IMR-90 (cell line): ENCODE measurements at regions not wholly inside any gene's neighbourhood (a gene's known extent, or its start where the extent isn't known, plus 50 kb on each side); places are given as distances from the start of the nearest gene placed in this dataset.

Experiments
- ATAC-seq: fragments of 200-7000 bp; cut with Tn5 transposase; 2 replicates; pipeline ENCODE4 v1.9.1; 2020; ENCODE audit warnings: low read depth, mild to moderate bottlenecking, moderate library complexity
- BruUV-seq: library from RNA; stranded (reverse); fragments of 400-500 nt; replicated peaks from 2 replicates; lab custom pipeline; 2021; lab: Mats Ljungman, UMichigan
- CTCF ChIA-PET: fragments of 300-600 bp; formaldehyde crosslinking; extraction: SDS; loops from one replicate; lab custom pipeline; 2021; ENCODE audit warnings: antibody characterized with exemption; lab: Yijun Ruan, JAX
- POLR2A ChIA-PET: fragments of 300-600 bp; sonication (Branson Sonifier 250); formaldehyde crosslinking; loops from one replicate; lab custom pipeline; 2022; ENCODE audit warnings: antibody characterized with exemption; ENCODE audit not compliant: unreplicated experiment; lab: Charles Lee
- DNase-seq: peaks from one replicate; pipeline ENCODE4 v3.0.0; 2013
- H2AFZ ChIP-seq: replicated peaks from 2 replicates; pipeline ENCODE3; 2013; ENCODE audit warnings: low read length, mild to moderate bottlenecking; ENCODE audit not compliant: poor library complexity
- H2AK5ac ChIP-seq: 2 replicates; pipeline ENCODE4 v1.6.1; 2013; ENCODE audit warnings: low read depth, low read length, inconsistent platforms
- H2AK9ac ChIP-seq: replicated peaks from 2 replicates; pipeline ENCODE3; 2013; ENCODE audit warnings: mild to moderate bottlenecking, low read depth, low read length, moderate library complexity; ENCODE audit not compliant: poor library complexity
- H2BK120ac ChIP-seq: 2 replicates; pipeline ENCODE4 v1.6.1; 2013; ENCODE audit warnings: low read depth, low read length, inconsistent platforms
- H2BK15ac ChIP-seq: 3 replicates; pipeline ENCODE4 v1.6.1; 2013; ENCODE audit warnings: low read depth, low read length, inconsistent platforms
- H2BK20ac ChIP-seq: 2 replicates; pipeline ENCODE4 v1.6.1; 2013; ENCODE audit warnings: low read depth, mild to moderate bottlenecking, inconsistent platforms, low read length, moderate library complexity
- H2BK5ac ChIP-seq: 2 replicates; pipeline ENCODE4 v1.6.1; 2013; ENCODE audit warnings: mild to moderate bottlenecking, low read depth, low read length, inconsistent platforms; ENCODE audit not compliant: poor library complexity, severe bottlenecking
- H3K14ac ChIP-seq: replicated peaks from 2 replicates; pipeline ENCODE4 v1.6.1; 2013; ENCODE audit warnings: low read depth, low read length, inconsistent platforms
- H3K18ac ChIP-seq: 2 replicates; pipeline ENCODE4 v1.6.1; 2013; ENCODE audit warnings: low read depth, low read length, control low read depth
- H3K23ac ChIP-seq: 2 replicates; pipeline ENCODE4 v1.6.1; 2013; ENCODE audit warnings: low read depth, low read length, inconsistent platforms
- H3K27ac ChIP-seq: 2 replicates; pipeline ENCODE4 v1.5.1; 2013; ENCODE audit warnings: mild to moderate bottlenecking, control low read depth, low read length; ENCODE audit not compliant: insufficient read depth
- H3K27me3 ChIP-seq: 2 replicates; pipeline ENCODE4 v1.6.1; 2013; ENCODE audit warnings: low read length; ENCODE audit not compliant: control insufficient read depth, insufficient read depth
- H3K36me3 ChIP-seq: 2 replicates; pipeline ENCODE4 v1.6.1; 2013; ENCODE audit warnings: low read length, mixed read lengths; ENCODE audit not compliant: control insufficient read depth, insufficient read depth
- H3K4ac ChIP-seq: 2 replicates; pipeline ENCODE4 v1.6.1; 2013; ENCODE audit warnings: low read depth, low read length, inconsistent platforms
- H3K4me1 ChIP-seq: 2 replicates; pipeline ENCODE4 v1.6.1; 2013; ENCODE audit warnings: low read length, mixed read lengths; ENCODE audit not compliant: control insufficient read depth, insufficient read depth
- H3K4me2 ChIP-seq: 2 replicates; pipeline ENCODE4 v1.6.1; 2013; ENCODE audit warnings: low read depth, mild to moderate bottlenecking, control low read depth, low read length, moderate library complexity
- H3K4me3 ChIP-seq: 2 replicates; pipeline ENCODE4 v1.5.1; 2013; ENCODE audit warnings: low read depth, mild to moderate bottlenecking, control low read depth, low read length, moderate library complexity; ENCODE audit not compliant: insufficient read depth
- H3K56ac ChIP-seq: 2 replicates; pipeline ENCODE4 v1.6.1; 2013; ENCODE audit warnings: low read length, inconsistent platforms; ENCODE audit not compliant: insufficient read depth; ENCODE audit errors: extremely low read depth
- H3K79me1 ChIP-seq, 2 experiments: 2 replicates each; pipeline ENCODE4 v1.6.1; 2013; ENCODE audit warnings: low read length in 2 of 2, inconsistent platforms in 1 of 2, low read depth in 1 of 2
- H3K9ac ChIP-seq: 2 replicates; pipeline ENCODE4 v1.6.1; 2013; ENCODE audit warnings: low read depth, low read length, control low read depth
- H3K9me1 ChIP-seq: 2 replicates; pipeline ENCODE4 v1.6.1; 2013; ENCODE audit warnings: low read length, inconsistent platforms; ENCODE audit not compliant: insufficient read depth
- H3K9me3 ChIP-seq: 2 replicates; pipeline ENCODE4 v1.6.1; 2013; ENCODE audit warnings: low read length; ENCODE audit not compliant: control insufficient read depth, insufficient read depth
- H4K20me1 ChIP-seq: 2 replicates; pipeline ENCODE4 v1.6.1; 2013; ENCODE audit warnings: low read length, inconsistent platforms; ENCODE audit not compliant: insufficient read depth
- H4K5ac ChIP-seq: 2 replicates; pipeline ENCODE4 v1.6.1; 2013; ENCODE audit warnings: mild to moderate bottlenecking, low read depth, low read length, control low read depth
- H4K8ac ChIP-seq, 2 experiments: 2 replicates each; pipeline ENCODE4 v1.6.1; 2013; ENCODE audit warnings: low read depth in 2 of 2, low read length in 2 of 2, control low read depth in 1 of 2, inconsistent platforms in 1 of 2
- H4K91ac ChIP-seq: 2 replicates; pipeline ENCODE4 v1.6.1; 2013; ENCODE audit warnings: low read depth, low read length, inconsistent platforms; ENCODE audit not compliant: insufficient read depth
- MAFK ChIP-seq: IDR thresholded peaks from 2 replicates; pipeline ENCODE4 v1.6.1; 2012; ENCODE audit warnings: low read depth, low read length, improper control_type of control experiment
- WGBS, 2 experiments: methylation state at CpG; one replicate each; pipeline versions ENCODE4 v1.1.5 to v1.1.7; 2013; ENCODE audit warnings: missing lambda C conversion rate in 2 of 2; ENCODE audit not compliant: insufficient read length in 1 of 2; ENCODE audit errors: extremely low coverage in 2 of 2; 5-methylcytosine and 5-hydroxymethylcytosine counted together
- dilution Hi-C: fragments of 300-500 bp; cut with HindIII; formaldehyde crosslinking; loops from one replicate; pipeline ENCODE4 v1.14.3; 2018; ENCODE audit warnings: low sequenced_read_pairs; ENCODE audit not compliant: unreplicated experiment
- in situ Hi-C: fragments of 300-500 bp; cut with MboI; formaldehyde crosslinking; loops from 3 replicates; pipeline ENCODE4 v1.14.3; 2019; ENCODE audit warnings: low sequenced_read_pairs, inconsistent platforms, mixed read lengths
- intact Hi-C: fragments of 100-400 bp; cut with micrococcal nuclease; formaldehyde crosslinking; loops from 2 replicates; pipeline ENCODE4 v1.10.0; 2022
- TF ChIP-seq, protein P1 (sequence below): conservative IDR thresholded peaks from 2 replicates; pipeline ENCODE4 v1.5.1; 2012; ENCODE audit warnings: mild to moderate bottlenecking, low read depth, low read length, improper control_type of control experiment

DNA sequence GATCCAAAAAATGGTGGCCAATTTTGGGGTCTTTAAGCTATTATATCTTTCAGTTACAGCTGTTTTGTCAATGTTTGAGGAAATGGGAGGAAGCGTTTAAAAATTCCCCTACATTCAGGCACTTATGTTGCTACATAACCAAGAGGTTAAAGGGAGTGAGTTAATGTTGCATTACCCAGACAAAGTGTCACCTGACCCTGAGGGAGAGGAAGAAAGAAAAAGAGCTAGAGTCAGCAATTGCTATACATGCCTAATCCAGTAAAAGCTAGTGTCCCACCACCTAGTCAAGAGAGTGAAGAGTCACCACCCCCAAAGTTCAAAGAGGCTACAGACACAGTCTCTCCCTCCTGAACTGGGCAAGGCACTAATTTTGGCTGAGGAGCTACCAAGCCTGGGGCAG, 69.5 kb upstream of the ZNF92 start:
- H3K56ac ChIP-seq, result no peak overlapping the region
- BruUV-seq, result no TSS peak
- no peak for DNase-seq
- no peak overlapping the region for H2AK5ac ChIP-seq
- H3K36me3 ChIP-seq, result no peaks in the 10 kb centered on the region
- TF ChIP-seq, protein P1, sequence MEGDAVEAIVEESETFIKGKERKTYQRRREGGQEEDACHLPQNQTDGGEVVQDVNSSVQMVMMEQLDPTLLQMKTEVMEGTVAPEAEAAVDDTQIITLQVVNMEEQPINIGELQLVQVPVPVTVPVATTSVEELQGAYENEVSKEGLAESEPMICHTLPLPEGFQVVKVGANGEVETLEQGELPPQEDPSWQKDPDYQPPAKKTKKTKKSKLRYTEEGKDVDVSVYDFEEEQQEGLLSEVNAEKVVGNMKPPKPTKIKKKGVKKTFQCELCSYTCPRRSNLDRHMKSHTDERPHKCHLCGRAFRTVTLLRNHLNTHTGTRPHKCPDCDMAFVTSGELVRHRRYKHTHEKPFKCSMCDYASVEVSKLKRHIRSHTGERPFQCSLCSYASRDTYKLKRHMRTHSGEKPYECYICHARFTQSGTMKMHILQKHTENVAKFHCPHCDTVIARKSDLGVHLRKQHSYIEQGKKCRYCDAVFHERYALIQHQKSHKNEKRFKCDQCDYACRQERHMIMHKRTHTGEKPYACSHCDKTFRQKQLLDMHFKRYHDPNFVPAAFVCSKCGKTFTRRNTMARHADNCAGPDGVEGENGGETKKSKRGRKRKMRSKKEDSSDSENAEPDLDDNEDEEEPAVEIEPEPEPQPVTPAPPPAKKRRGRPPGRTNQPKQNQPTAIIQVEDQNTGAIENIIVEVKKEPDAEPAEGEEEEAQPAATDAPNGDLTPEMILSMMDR, result no peak
- peak; percentile 19; the same call in 1 of the 2 replicates for TF ChIP-seq MAFK
- no peak overlapping the region for H2AK9ac ChIP-seq
- no peak overlapping the region for H3K23ac ChIP-seq
- H3K9ac ChIP-seq, result no peak overlapping the region
- no peaks in the 10 kb centered on the region for H3K79me1 ChIP-seq
- no peak overlapping the region for H2BK5ac ChIP-seq
- no peak overlapping the region for H3K14ac ChIP-seq
- H4K91ac ChIP-seq, result no peak overlapping the region
- no peak overlapping the region for H4K5ac ChIP-seq
- no peaks in the 10 kb centered on the region for H3K9me3 ChIP-seq
- no peak overlapping the region for H4K8ac ChIP-seq
- H2BK20ac ChIP-seq, result no peak overlapping the region
- CTCF ChIA-PET, result no interaction called here
- dilution Hi-C loops (no loop called here), in situ Hi-C loops (no loop called here), intact Hi-C loops (no loop called here)
- no peaks in the 10 kb centered on the region for H3K27me3 ChIP-seq
- H3K27ac ChIP-seq, result no peak overlapping the region
- H3K4me2 ChIP-seq, result no peak overlapping the region
- no peaks in the 10 kb centered on the region for H3K9me1 ChIP-seq
- ATAC-seq, result no peak
- no peak overlapping the region for H2BK15ac ChIP-seq
- H3K4me3 ChIP-seq, result no peak overlapping the region
- H3K18ac ChIP-seq, result no peak overlapping the region
- H4K20me1 ChIP-seq, result no peaks in the 10 kb centered on the region
- H2AFZ ChIP-seq, result no peak overlapping the region
- no CpG with 5 or more reads among the region's 1 CpG for WGBS, 2 experiments
- H3K4me1 ChIP-seq, result no peaks in the 10 kb centered on the region
- H3K4ac ChIP-seq, result no peak overlapping the region
- POLR2A ChIA-PET, result no interaction called here
- no peak overlapping the region for H2BK120ac ChIP-seq
